Peyer's patch (tissue), 4 donors: ENCODE measurements at regions not wholly inside any gene's neighbourhood (a gene's known extent, or its start where the extent isn't known, plus 50 kb on each side); places are given as distances from the start of the nearest gene placed in this dataset.

ENCODE experiments used
- CTCF ChIP-seq, 6 experiments: fragments of 450-650 bp in 4 of 6; fragments of 200-600 bp in 2 of 6; sonication (generic) in 1 of 6; IDR thresholded peaks; one replicate each; pipeline ENCODE4 v1.5.1; 2017 to 2019; ENCODE audit warnings: antibody characterized with exemption in 6 of 6, mild to moderate bottlenecking in 3 of 6, moderate library complexity in 1 of 6
- POLR2A ChIP-seq, 2 donors: fragments of 450-650 bp; IDR thresholded peaks; one replicate each; pipeline ENCODE4 v1.5.1; 2017; ENCODE audit warnings: antibody characterized with exemption in 2 of 2, mild to moderate bottlenecking in 2 of 2, moderate library complexity in 2 of 2

GRCh38 chrX:147741776-147742175 lies 169.9 kb upstream of the FMR1 start:
- TF ChIP-seq CTCF (IDR thresholded peaks at IDR 0.05) (no peak), POLR2A (IDR thresholded peaks at IDR 0.05) (no peak)
